Endothelial cell of umbilical vein (primary cell): ENCODE measurements at regions not wholly inside any gene's neighbourhood (a gene's known extent, or its start where the extent isn't known, plus 50 kb on each side); places are given as distances from the start of the nearest gene placed in this dataset.

Experiments used
- BruUV-seq: library from RNA; stranded (reverse); fragments of 400-500 nt; replicated peaks from 2 replicates; lab custom pipeline; 2021; lab: Mats Ljungman, UMichigan
- CTCF ChIA-PET: fragments of 300-600, 350-600 bp; sonication (Branson Sonifier 250); formaldehyde crosslinking; loops from one replicate; lab custom pipeline; 2021; ENCODE audit warnings: antibody characterized with exemption, inconsistent platforms; lab: Charles Lee
- POLR2A ChIA-PET: fragments of 300-600, 350-600 bp; sonication (Branson Sonifier 250); formaldehyde crosslinking; loops from one replicate; lab custom pipeline; 2021; ENCODE audit warnings: antibody characterized with exemption, inconsistent platforms; lab: Charles Lee
- DNase-seq: peaks from one replicate; pipeline ENCODE4 v3.0.0-alpha.2; 2011; ENCODE audit warnings: low read depth, low spot score
- FAIRE-seq: peaks from 2 replicates; lab custom pipeline; 2011; peaks lifted over from hg19 to GRCh38; lab: Jason Lieb, UNC
- H2AFZ ChIP-seq: 2 replicates; pipeline ENCODE4 v1.6.0; 2012; ENCODE audit warnings: low read depth, low read length, control low read depth, inconsistent platforms
- H3K27ac ChIP-seq: 2 replicates; pipeline ENCODE4 v1.5.1; 2011; ENCODE audit warnings: low read depth, mild to moderate bottlenecking, control low read depth, low read length, moderate library complexity; ENCODE audit not compliant: insufficient read depth
- H3K27me3 ChIP-seq, 2 experiments: 2 replicates each; pipeline versions ENCODE4 v1.6.0 to v1.6.1; 2011; ENCODE audit warnings: low read length in 2 of 2, mixed read lengths in 1 of 2; ENCODE audit not compliant: control insufficient read depth in 2 of 2, insufficient read depth in 2 of 2
- H3K36me3 ChIP-seq, 2 experiments: 2 replicates in 1 of 2; 3 replicates in 1 of 2; pipeline ENCODE4 v1.5.1; 2011; ENCODE audit warnings: low read length in 2 of 2, mild to moderate bottlenecking in 1 of 2, moderate library complexity in 1 of 2; ENCODE audit not compliant: control insufficient read depth in 2 of 2, insufficient read depth in 2 of 2; ENCODE audit errors: extremely low read depth in 1 of 2
- H3K4me1 ChIP-seq: 3 replicates; pipeline ENCODE4 v1.5.1; 2011; ENCODE audit warnings: mild to moderate bottlenecking, low read length; ENCODE audit not compliant: control insufficient read depth, insufficient read depth; ENCODE audit errors: extremely low read depth
- H3K4me2 ChIP-seq: 2 replicates; pipeline ENCODE4 v1.6.1; 2011; ENCODE audit warnings: low read length, control low read depth, mixed read lengths; ENCODE audit not compliant: insufficient read depth
- H3K4me3 ChIP-seq, 3 experiments: fragments of 200-600 bp in 1 of 3; sonication (generic), shearing (Covaris generic) in 1 of 3; replicated peaks in 1 of 3; 2 replicates each; pipeline ENCODE4 v1.5.1; 2011 to 2016; ENCODE audit warnings: control low read depth in 3 of 3, low read length in 3 of 3, mild to moderate bottlenecking in 2 of 3, inconsistent platforms in 1 of 3, low read depth in 1 of 3, moderate library complexity in 1 of 3; ENCODE audit not compliant: insufficient read depth in 1 of 3
- H3K79me2 ChIP-seq: 2 replicates; pipeline ENCODE4 v1.6.0; 2012; ENCODE audit warnings: low read length, inconsistent platforms; ENCODE audit not compliant: control insufficient read depth, insufficient read depth
- H3K9ac ChIP-seq: replicated peaks from 2 replicates; pipeline ENCODE3; 2011; ENCODE audit warnings: low read length, control low read depth; ENCODE audit not compliant: insufficient read depth; ENCODE audit errors: extremely low read depth
- H3K9me1 ChIP-seq: replicated peaks from 3 replicates; pipeline ENCODE4 v1.6.0; 2011; ENCODE audit warnings: mild to moderate bottlenecking, low read length; ENCODE audit not compliant: control insufficient read depth, insufficient read depth; ENCODE audit errors: extremely low read depth
- H3K9me3 ChIP-seq: replicated peaks from 2 replicates; pipeline ENCODE4 v1.5.1; 2012; ENCODE audit warnings: low read length, inconsistent platforms; ENCODE audit not compliant: control insufficient read depth, insufficient read depth
- H4K20me1 ChIP-seq: replicated peaks from 2 replicates; pipeline ENCODE3; 2011; ENCODE audit warnings: mild to moderate bottlenecking, low read length; ENCODE audit not compliant: control insufficient read depth, insufficient read depth; ENCODE audit errors: extremely low read depth
- CTCF ChIP-seq, 2 donors: IDR thresholded peaks; 1 replicate in 1 of 2; 2 replicates in 1 of 2; pipeline ENCODE4 v1.5.1; 2011; ENCODE audit warnings: low read length in 2 of 2, mild to moderate bottlenecking in 2 of 2, moderate library complexity in 2 of 2, control low read depth in 1 of 2, inconsistent platforms in 1 of 2, low read depth in 1 of 2; ENCODE audit not compliant: insufficient read depth in 1 of 2; ENCODE audit errors: extremely low read depth in 1 of 2
- EZH2 ChIP-seq: IDR thresholded peaks from 2 replicates; pipeline ENCODE4 v1.6.1; 2012; ENCODE audit warnings: borderline replicate concordance, low read depth, mild to moderate bottlenecking, moderate library complexity, low read length, inconsistent platforms; ENCODE audit not compliant: severe bottlenecking
- FOS ChIP-seq: IDR thresholded peaks from 2 replicates; pipeline ENCODE4 v1.6.1; 2011; ENCODE audit warnings: mild to moderate bottlenecking, low read length, moderate library complexity, borderline replicate concordance; ENCODE audit not compliant: insufficient read depth
- GATA2 ChIP-seq: IDR thresholded peaks from 2 replicates; pipeline ENCODE4 v1.7.0; 2011; ENCODE audit warnings: low read depth, mild to moderate bottlenecking, moderate library complexity, mixed read lengths, low read length; ENCODE audit not compliant: insufficient read length, insufficient read depth
- JUN ChIP-seq: IDR thresholded peaks from 2 replicates; pipeline ENCODE4 v1.6.1; 2011; ENCODE audit warnings: borderline replicate concordance, low read depth; ENCODE audit not compliant: insufficient read length, insufficient read depth
- MAX ChIP-seq: IDR thresholded peaks from 2 replicates; pipeline ENCODE4 v1.6.1; 2011; ENCODE audit not compliant: insufficient read depth, insufficient read length
- MYC ChIP-seq: IDR thresholded peaks from one replicate; pipeline ENCODE4 v1.6.1; 2011; ENCODE audit warnings: mild to moderate bottlenecking, low read depth, low read length
- POLR2A ChIP-seq: IDR thresholded peaks from 2 replicates; pipeline ENCODE4 v1.6.1; 2012; ENCODE audit warnings: low read depth, mild to moderate bottlenecking, control low read depth, low read length
- POLR2AphosphoS5 ChIP-seq: IDR thresholded peaks from 2 replicates; pipeline ENCODE4 v1.6.1; 2012; ENCODE audit warnings: low read depth, mild to moderate bottlenecking, control low read depth, low read length, moderate library complexity; ENCODE audit not compliant: insufficient read depth
- dilution Hi-C: fragments of 300-500 bp; cut with MboI; formaldehyde crosslinking; loops from one replicate; pipeline ENCODE4 v1.15.0; 2019; ENCODE audit warnings: low sequenced_read_pairs; ENCODE audit not compliant: extremely low pct_ligation_motif_present
- intact Hi-C: fragments of 100-400 bp; cut with micrococcal nuclease; formaldehyde crosslinking; loops from one replicate; pipeline ENCODE4 v1.10.0; 2022

GRCh38 chr21:45341261-45341660 is 53.6 kb upstream of the POFUT2 start:
- dilution Hi-C loops, result no loop called here
- POLR2A ChIA-PET, result no interaction called here

More at GRCh38 chr21:45341261-45341660, 53.6 kb upstream of the POFUT2 start:
- H2AFZ ChIP-seq, result no peak overlapping the region
- BruUV-seq, result no TSS peak
- no peak overlapping the region for H3K4me3 ChIP-seq
- intact Hi-C loops, result no loop called here
- no peak for TF ChIP-seq GATA2
- no peak for TF ChIP-seq JUN
- no peak for TF ChIP-seq CTCF (IDR thresholded peaks at IDR 0.05; ENCODE audit: extremely low read depth in 1 of 2, insufficient read depth in 1 of 2, low read depth in 1 of 2, low read length in 2 of 2)
- no peak for TF ChIP-seq MAX
- TF ChIP-seq POLR2A, result no peak
- TF ChIP-seq MYC, result no peak
- TF ChIP-seq POLR2AphosphoS5, result no peak
- no peak for TF ChIP-seq EZH2
- TF ChIP-seq FOS, result no peak
- CTCF ChIA-PET, result no interaction called here
- H3K9ac ChIP-seq, result no peak overlapping the region
- no peaks in the 10 kb centered on the region for H3K9me3 ChIP-seq
- no peaks in the 10 kb centered on the region for H4K20me1 ChIP-seq
- no peak for DNase-seq
- no peaks in the 10 kb centered on the region for H3K36me3 ChIP-seq
- no peak for FAIRE-seq
- H3K79me2 ChIP-seq, result no peaks in the 10 kb centered on the region
- H3K9me1 ChIP-seq, result no peaks in the 10 kb centered on the region
- peaks cover 11% of the 10 kb centered on the region for H3K4me1 ChIP-seq
- H3K27ac ChIP-seq, result no peak overlapping the region
- no peaks in the 10 kb centered on the region for H3K27me3 ChIP-seq
- no peak overlapping the region for H3K4me2 ChIP-seq
